Calu3 (cell line): ENCODE measurements at regions not wholly inside any gene's neighbourhood (a gene's known extent, or its start where the extent isn't known, plus 50 kb on each side); places are given as distances from the start of the nearest gene placed in this dataset.

Experiments used
- BruUV-seq: library from RNA; stranded (reverse); fragments of 400-500 nt; replicated peaks from 2 replicates; lab custom pipeline; 2021; lab: Mats Ljungman, UMichigan
- CTCF ChIA-PET: fragments of 300-600 bp; sonication (Branson Sonifier 250); formaldehyde crosslinking; loops from one replicate; lab custom pipeline; 2022; ENCODE audit warnings: antibody characterized with exemption; lab: Charles Lee
- DNase-seq: peaks from one replicate; pipeline ENCODE4 v3.0.0; 2022
- H3K27ac Mint-ChIP-seq: one replicate; pipeline ENCODE4 v1.8.0; 2022; ENCODE audit warnings: mixed read lengths; ENCODE audit not compliant: unreplicated experiment
- H3K27me3 Mint-ChIP-seq: one replicate; pipeline ENCODE4 v1.8.0; 2022; ENCODE audit warnings: mixed read lengths; ENCODE audit not compliant: unreplicated experiment
- H3K36me3 Mint-ChIP-seq: one replicate; pipeline ENCODE4 v1.8.0; 2022; ENCODE audit warnings: mild to moderate bottlenecking, moderate library complexity, mixed read lengths; ENCODE audit not compliant: insufficient read depth, unreplicated experiment
- H3K4me1 Mint-ChIP-seq: one replicate; pipeline ENCODE4 v1.8.0; 2022; ENCODE audit warnings: mild to moderate bottlenecking, low read depth, mixed read lengths; ENCODE audit not compliant: unreplicated experiment
- H3K4me3 Mint-ChIP-seq: one replicate; pipeline ENCODE4 v1.8.0; 2022; ENCODE audit warnings: mild to moderate bottlenecking, low read depth, moderate library complexity, mixed read lengths; ENCODE audit not compliant: unreplicated experiment
- H3K9me3 Mint-ChIP-seq: one replicate; pipeline ENCODE4 v1.8.0; 2022; ENCODE audit warnings: low read depth, mixed read lengths; ENCODE audit not compliant: unreplicated experiment
- CTCF ChIP-seq: fragments of 200-600 bp; IDR thresholded peaks from one replicate; pipeline ENCODE4 v1.8.0; 2022; ENCODE audit warnings: antibody characterized with exemption; ENCODE audit not compliant: unreplicated experiment
- intact Hi-C: fragments of 100-400 bp; cut with micrococcal nuclease; formaldehyde crosslinking; loops from one replicate; pipeline ENCODE4 v1.10.0; 2022; ENCODE audit not compliant: unreplicated experiment

- no peak for DNase-seq
- no peak overlapping the region for H3K4me3 Mint-ChIP-seq
- no peaks in the 10 kb centered on the region for H3K4me1 Mint-ChIP-seq
- no peak for TF ChIP-seq CTCF
- intact Hi-C loops = no loop called here
- H3K36me3 Mint-ChIP-seq = no peaks in the 10 kb centered on the region
- H3K27me3 Mint-ChIP-seq = peaks cover 22% of the 10 kb centered on the region
- no peaks in the 10 kb centered on the region for H3K9me3 Mint-ChIP-seq
- no peak overlapping the region for H3K27ac Mint-ChIP-seq
- CTCF ChIA-PET = no interaction called here
- no TSS peak for BruUV-seq
Observed at GRCh38 chr6:44535967-44536366, 148.5 kb downstream of the CDC5L start.

DNA sequence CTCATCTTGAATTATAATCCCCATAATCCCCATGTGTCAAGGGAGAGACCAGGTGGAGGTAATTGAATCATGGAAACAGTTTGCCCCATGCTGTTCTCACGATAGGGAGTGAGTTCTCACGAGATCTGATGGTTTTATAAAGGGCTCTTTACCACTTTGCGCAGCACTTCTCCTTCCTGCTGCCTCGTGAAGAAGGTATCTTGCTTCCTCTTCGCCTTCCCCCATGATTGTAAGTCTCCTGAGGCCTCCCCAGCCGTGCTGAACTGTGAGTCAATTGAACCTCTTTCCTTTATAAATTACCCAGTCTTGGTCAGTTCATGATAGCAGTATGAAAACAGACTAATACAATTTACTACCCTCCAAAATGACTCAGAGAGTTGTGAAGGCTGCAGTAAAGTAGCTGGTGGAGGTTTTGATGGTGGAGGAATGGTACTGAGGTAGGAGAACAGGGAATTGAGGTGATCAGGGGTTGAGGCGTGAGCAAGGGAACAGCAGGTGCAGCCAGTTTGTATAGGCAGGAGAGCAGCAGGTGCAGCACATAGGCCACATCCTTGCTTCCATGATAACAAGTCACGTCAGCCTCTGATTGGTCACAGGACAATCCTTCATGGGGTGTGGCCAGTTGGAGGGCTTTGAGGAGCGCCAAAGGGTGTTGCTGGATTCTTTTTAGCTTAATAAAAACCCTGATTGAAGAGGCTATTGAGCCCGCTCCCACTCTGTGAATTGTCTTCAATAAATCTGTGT, 150.0 kb downstream of the CDC5L start:
- CTCF ChIA-PET = no interaction called here
- H3K27me3 Mint-ChIP-seq = peaks cover 28% of the 10 kb centered on the region
- no peak for TF ChIP-seq CTCF
- BruUV-seq = no TSS peak
- no peaks in the 10 kb centered on the region for H3K36me3 Mint-ChIP-seq
- intact Hi-C loops = no loop called here
- H3K27ac Mint-ChIP-seq = no peak overlapping the region
- no peaks in the 10 kb centered on the region for H3K9me3 Mint-ChIP-seq
- no peaks in the 10 kb centered on the region for H3K4me1 Mint-ChIP-seq
- H3K4me3 Mint-ChIP-seq = no peak overlapping the region
- no peak for DNase-seq

DNA sequence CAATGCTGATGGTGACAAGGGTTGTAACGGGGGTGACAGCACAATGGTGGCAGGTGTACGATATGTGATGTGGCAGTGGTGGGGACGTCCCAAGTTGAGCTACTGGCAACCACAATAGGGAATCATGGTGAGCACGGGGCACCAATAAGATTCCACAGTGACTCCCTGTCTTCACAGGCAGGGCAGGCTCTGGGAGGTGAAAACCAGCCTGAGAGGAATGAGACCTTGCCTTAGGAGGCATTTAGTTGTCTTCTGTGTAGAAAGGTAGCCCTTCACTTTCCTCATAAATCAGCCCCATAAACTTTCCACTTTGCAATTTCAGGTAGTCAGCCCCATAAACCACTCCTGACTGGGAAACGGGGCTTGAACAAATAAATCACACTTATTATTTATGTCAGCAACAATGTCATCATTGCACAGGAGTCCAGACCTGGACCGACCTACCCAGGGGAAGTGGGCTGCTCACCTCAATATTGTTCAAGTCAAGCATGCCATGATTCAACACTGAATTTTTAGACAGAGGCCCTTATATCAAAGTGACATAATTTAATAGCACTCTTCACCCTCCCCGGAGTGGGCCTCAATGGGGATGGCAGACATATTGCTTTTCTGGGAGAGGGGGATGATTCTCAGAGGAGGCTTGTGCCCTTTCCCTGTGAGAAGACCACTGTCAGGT, 150.8 kb downstream of the CDC5L start:
- no peak for TF ChIP-seq CTCF
- Mint-ChIP-seq H3K36me3 (no peaks in the 10 kb centered on the region), H3K4me1 (no peaks in the 10 kb centered on the region), H3K9me3 (no peaks in the 10 kb centered on the region), H3K27me3 (peaks cover 36% of the 10 kb centered on the region), H3K4me3 (no peak overlapping the region), H3K27ac (no peak overlapping the region)
- CTCF ChIA-PET = no interaction called here
- intact Hi-C loops = no loop called here
- BruUV-seq = no TSS peak
- DNase-seq = no peak

DNA sequence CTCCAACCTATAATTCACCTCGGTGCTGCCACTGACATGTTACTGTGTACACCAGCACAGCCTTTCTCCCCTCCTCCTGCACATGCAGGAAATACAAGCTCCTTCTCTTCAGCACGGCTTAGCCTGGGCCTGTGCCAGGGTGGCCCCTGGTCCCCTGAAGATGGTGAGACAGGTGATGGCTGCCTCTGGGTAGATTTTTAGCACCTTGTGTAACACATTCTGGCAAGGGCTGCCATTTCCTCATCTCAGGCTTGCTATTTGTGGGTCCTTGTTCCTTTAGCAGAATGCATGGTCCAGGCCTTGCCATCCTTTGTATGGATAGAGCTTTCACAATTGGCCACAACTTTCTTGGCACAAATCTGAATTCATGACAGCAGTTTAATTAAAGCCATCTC, 151.3 kb downstream of the CDC5L start:
- no peaks in the 10 kb centered on the region for H3K9me3 Mint-ChIP-seq
- no peak overlapping the region for H3K4me3 Mint-ChIP-seq
- CTCF ChIA-PET = no interaction called here
- H3K36me3 Mint-ChIP-seq = no peaks in the 10 kb centered on the region
- H3K4me1 Mint-ChIP-seq = no peaks in the 10 kb centered on the region
- intact Hi-C loops = no loop called here
- peaks cover 39% of the 10 kb centered on the region for H3K27me3 Mint-ChIP-seq
- no peak for DNase-seq
- no TSS peak for BruUV-seq
- H3K27ac Mint-ChIP-seq = no peak overlapping the region
- TF ChIP-seq CTCF = no peak
